HG03103 (cell line): ENCODE measurements at regions not wholly inside any gene's neighbourhood (a gene's known extent, or its start where the extent isn't known, plus 50 kb on each side); places are given as distances from the start of the nearest gene placed in this dataset.
"Not testable (repeated sequence)": the region's sequence is repeated elsewhere in the genome, so short reads cannot be mapped to it uniquely, and the experiment has no call there.

ENCODE experiments used
- ATAC-seq: cut with Tn5 transposase; IDR thresholded peaks from one replicate; pipeline ENCODE4 v1.9.1; 2021; ENCODE audit warnings: low read depth; ENCODE audit not compliant: unreplicated experiment

DNA sequence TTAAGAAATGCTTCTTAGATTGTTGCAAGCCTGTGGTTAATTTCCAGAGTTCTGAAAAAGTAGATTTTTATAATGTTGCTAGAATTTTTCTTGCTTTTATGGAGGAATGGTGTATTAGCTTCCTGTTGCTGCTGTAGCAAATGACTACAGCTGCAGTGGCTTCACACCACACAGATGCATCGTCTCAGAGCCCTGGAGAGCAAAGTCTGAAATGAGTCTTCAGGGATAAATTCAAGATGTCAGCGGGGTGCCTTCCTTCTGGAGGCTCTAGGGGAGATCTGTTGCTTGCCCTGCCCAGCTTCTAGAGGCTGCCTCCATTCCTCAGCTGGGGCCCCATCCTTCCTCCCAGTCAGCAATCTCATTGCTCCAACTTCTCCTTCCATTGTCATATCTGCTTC, 187.8 kb downstream of the ZNF516 start:
- ATAC-seq = no peak

DNA sequence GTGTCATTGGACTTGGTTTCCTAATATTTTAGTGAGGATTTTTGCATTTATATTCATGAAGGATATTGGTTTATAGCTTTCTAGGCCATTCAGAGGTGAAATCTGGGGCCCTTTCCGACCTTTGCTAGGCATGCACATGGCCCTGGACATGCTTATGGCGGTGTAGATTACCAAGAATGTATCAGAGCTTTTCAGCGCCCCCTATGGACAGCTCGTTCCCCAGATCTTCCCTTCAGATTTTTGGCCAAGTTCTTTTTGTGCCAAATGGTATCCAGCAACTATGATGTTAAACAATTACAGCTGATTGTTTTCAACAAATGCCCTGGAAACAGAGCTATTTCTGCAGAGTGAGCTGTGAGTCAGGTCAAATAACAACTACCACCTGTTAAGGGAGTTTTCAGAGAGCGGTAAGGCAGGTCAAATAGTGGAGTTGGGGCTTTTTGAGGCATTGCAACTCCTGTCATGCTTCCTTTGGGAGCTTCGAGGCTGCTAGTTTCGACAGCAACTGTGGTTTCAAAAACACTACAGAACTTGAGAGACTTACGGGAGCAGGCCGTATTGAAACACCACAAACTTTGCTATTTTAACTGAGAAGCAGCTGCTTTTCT, 188.3 kb downstream of the ZNF516 start:
- ATAC-seq = no peak

DNA sequence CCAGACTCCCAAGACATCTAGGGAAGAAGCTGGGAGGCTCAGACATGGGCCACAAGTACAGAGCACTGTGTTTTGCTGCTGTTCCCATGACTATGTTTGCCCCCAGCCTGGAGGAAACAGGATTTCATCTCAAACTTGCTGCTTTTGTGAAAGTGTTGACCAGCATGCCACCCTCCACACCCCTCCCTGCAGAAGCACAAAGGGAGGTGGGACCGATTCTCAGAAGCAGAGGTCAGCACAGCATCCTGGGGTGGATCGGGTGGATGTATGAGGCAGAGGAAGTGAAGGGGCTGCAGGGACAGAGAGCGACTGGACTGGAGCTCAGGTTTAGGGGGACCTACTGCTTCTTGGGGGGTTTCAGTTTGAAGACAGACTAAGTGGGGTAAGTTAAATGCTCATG, 209.2 kb downstream of the ZNF516 start:
- ATAC-seq = no peak

DNA sequence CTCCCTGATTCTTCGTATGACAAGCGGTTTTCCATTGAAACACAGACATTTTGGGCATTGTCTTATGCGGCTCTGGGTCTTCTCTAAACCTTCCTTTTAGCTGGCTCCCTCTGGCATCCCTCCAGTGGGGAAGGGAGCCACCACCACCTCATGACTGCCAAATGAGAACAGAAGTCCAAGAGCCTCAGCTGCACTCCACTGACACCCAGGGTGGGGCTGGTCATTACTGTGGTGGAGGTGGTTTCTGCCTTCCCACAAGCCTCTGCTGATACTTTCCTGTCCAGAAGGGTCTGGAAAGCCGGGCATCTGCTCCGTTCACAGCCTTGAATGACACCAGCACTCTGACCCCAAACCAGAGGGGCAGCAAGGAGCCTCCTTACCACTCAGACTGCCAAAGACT, 213.5 kb downstream of the ZNF516 start:
- ATAC-seq = no peak

DNA sequence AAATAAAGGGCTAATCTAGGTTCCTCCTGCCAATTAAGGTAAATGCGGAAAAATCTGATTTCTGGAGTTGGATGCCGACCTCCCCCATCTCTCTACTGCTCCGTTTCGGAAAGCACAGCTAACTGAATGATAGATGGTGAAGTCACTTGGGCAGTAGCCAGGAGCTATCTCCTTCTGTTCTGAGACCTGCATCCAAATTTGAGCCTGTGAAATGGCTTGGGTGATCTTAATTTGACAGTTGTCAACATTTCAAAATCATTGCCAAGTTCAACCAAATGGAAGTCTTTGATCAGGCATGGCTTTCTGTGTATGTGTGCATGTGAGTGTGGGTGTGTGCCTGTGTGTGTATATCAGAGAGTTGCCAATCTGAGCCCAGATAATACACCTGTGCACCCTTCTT, 217.2 kb downstream of the ZNF516 start:
- ATAC-seq = no peak

DNA sequence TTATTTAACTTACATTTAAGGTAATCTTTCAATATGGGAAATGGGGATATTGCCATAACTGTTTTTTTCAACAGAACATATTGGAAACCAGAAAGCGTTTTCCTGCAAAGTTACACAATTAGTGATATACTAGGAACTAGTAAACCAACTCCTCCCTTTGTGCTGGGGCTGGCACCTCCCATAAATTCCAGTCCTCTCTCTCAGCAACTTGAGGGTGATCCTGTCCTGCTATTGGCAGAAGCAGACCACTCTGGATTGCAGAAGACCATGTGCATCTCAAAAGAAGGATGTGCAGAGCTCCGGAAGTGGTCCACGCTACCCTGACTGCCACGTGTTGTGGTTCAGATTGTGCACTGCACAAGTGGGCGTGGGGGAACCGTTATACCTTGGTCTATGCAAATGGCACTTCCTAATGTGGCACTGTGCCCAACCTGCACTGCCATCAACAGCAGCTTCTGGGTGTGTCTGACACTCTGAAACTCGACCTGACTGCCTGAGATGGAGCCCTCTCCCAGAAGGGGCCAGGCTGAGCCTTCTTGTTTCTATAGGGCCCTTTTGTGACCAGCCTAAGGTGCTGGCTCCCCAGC, 219.2 kb downstream of the ZNF516 start:
- no peak for ATAC-seq

DNA sequence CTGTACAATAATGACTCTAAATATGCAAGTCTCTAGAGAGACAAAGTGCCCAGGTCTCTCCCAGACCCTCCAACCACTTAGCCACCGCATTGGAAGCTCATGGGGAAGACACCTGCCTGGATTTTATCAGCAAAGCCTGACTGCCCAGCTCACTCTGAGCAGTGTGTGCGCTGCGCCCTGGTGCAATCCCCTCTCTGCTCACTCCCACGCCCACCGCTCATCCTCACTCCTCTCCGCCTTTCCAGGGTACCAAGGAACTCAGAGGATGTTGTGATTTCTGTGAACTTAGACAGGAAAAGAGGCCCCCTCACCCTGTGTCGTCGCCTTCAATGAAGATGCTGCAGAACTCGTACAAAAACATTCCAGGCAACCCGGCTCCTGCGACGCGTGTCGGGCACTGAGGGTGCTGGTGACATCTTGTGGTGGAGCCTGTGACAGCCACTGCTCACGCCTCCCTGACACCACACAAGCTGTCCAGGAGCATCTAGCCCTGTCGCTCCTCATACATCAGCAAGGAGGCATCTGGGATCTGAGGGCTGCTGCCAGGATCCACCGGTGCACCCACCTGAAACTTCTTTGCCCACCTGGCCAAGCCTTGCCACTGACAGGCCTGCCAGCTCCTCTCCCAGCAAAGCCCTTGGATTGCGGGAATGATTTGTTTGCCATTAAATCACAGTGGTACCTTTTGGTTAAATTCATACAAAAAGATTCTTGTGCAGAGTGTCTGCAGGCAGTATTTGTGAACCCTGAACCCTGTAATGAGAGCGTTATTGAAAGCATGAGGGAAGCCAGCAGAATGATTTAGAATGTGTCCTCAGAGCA, 220.4 kb downstream of the ZNF516 start:
- ATAC-seq = no peak

DNA sequence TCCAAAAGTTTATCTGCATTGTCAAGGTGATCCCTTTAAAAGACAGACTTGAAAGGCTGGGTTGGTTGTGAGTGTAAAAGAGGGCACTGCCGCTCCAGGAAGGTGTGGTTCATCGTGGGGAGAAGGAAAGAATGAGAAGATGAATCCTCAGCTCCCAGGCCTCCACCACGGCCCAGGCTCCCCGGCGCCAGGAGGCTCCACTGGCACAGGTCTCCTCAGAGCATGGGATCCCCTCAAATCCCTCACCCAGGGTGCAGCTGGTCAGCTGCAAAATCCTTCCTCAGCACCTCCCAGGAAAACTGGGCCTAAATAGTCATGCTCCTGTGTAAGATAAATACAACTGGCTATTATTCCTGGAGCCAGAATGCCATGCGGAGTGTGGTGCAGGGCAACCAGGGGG, 221.1 kb downstream of the ZNF516 start:
- no peak for ATAC-seq

DNA sequence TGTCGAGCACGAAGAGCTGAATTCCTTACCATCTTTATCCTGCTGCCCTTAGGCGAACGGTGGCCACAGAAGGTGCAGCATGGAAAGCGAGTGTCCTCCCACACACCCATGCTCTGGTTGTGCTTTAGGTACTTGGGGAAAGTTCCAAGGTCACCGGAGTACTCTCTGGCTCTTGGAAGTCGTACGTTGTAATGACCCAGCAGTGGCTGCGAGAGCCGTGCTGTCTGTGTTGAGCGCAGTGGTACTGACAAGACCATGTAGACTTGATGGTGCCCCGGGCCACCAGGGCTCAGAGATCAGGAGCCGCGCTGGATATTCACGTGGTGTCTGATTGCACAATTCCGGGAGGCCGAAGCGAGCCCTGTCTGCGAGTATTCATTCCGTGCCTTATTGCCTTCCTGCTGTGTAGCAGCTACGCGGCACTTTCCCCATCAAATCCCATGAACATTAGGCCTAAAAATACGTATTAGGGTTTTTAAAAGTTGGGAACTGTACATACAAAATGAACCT, 222.0 kb downstream of the ZNF516 start:
- ATAC-seq = no peak

DNA sequence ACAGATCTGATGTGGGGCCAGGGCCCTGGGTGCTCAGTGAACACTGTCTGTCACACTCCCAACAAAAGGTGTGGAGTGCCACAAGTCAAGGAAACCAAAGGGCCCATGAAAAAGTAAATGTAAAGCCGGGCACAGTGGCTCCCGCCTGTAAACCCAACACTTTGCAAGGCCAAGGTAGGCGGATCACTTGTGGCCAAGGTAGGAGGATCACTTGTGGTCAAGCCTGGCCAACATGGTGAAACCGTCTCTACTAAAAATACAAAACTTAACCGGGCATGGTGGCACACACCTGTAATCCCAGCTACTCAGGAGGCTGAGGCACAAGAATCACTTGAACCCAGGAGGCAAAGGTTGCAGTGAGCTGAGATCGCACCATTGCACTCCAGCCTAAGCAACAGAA, 227.6 kb downstream of the ZNF516 start:
- ATAC-seq = not testable (repeated sequence)

DNA sequence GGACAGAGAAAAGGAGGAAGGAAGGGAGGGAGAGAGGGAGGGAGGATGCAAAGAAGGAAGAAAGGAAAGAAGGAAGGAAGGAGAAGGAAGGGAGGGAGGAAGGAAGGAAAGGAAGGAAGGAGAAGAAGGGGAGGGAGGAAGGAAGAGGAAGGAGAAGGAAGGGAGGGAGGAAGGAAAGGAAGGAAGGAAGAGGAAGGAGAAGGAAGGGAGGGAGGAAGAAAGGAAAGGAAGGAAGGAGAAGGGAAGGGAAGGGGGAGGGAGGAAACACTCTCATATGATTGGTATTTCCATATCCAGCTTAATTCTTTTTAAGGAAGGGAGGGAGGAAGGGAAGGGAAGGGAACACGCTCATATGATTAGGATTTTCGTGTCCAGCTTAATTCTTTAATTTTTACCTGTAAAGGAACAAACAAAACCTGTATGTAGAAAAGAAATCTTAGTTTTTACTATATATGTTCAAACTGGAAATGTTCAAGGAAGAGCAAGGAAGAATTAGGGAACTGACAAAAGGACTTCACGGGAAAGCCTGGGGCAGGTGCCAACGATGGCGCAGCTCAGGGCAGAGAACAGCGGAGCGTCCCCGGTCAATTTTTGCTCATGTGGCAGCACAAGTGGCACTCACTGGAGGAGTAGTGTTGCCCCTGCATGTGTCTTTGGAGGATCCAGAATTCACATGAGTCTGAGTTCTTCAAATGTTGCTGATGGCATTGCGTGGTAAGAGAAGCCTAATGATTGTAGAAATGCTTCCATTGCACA, 228.6 kb downstream of the ZNF516 start:
- no peak for ATAC-seq

DNA sequence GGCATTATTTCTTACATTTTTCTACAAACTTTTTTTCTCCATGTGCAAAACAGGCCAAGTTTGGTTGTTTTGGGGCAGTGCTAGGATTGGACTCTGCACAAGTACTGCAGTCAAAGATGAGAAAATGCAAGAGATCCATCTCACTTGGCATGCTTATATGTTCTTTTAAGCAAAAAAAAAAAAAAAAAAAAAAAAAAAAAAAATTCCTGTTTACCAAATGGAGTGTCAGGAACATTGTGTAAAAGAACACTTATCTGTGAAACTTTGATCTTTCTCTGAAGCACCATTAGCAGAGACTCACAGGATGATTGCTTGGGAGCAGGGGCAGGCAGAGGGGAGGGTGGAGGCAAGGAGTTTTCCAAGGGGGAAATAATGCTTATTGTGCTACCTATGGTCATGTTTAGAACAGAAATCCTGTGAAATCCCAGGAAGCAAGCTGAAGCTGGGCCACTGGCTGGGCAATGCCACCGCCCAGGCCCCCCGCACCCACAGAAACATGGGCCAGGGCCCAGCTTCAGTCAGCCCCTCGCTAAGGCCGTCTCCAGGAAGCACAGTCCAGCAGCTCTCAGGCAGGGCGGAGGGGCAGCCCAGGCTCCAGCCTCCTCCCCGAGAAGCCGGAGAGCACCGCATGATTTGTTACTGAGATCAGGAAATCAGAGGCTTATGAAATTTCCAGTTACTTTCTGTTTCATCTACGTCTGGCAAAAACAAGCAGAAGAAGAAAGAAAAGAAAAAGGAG, 229.4 kb downstream of the ZNF516 start:
- ATAC-seq = no peak

DNA sequence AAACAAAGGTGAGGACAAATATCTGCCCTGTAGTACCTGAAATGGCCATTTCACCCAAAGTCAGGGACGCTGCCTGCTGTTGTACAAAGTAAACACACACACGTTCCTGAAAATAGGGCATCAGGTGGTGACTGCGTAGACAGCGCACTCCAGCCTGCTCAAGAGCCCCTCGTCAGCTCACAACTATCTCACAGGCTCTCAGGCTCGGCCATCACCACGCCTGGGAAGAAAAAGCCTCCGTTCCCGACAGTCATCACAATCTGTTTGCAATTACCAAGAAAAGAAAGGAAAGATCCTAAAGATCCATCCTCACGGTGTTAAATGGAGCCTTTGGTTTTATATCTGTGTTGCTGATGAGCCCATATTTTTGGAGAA, 230.2 kb downstream of the ZNF516 start:
- ATAC-seq = no peak

DNA sequence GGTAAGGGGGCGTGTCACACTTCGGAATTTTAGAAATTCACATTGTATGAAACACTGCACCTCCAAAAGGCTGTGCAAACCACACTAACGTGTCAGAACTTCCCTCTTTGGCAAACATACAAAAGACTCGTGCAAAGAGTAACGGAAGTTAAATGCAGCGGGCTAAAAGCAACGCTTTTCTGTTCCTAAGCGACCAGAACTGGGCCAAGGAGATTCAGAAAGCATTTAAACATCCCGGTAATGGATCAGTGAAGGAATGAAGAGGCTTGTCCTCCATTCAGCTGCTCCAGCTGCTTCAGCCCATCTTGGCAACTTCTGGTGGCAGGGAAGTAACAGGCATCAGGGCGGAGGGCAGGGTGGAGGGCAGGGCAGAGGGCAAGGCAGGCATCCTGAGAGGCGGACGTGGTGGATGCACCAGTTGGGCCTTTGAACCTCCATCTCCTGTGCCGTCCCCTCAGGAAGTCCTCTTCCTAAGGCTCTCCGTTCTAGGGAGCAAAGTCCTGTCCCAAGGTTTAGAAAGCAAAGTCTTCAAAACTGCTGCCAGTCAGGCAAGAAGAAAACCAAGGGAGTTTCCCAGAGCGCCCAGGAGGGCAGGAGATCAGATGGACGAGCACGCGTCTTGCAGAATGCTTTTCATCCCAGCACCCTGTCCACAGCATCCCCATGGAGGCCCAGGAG, 230.7 kb downstream of the ZNF516 start:
- no peak for ATAC-seq

DNA sequence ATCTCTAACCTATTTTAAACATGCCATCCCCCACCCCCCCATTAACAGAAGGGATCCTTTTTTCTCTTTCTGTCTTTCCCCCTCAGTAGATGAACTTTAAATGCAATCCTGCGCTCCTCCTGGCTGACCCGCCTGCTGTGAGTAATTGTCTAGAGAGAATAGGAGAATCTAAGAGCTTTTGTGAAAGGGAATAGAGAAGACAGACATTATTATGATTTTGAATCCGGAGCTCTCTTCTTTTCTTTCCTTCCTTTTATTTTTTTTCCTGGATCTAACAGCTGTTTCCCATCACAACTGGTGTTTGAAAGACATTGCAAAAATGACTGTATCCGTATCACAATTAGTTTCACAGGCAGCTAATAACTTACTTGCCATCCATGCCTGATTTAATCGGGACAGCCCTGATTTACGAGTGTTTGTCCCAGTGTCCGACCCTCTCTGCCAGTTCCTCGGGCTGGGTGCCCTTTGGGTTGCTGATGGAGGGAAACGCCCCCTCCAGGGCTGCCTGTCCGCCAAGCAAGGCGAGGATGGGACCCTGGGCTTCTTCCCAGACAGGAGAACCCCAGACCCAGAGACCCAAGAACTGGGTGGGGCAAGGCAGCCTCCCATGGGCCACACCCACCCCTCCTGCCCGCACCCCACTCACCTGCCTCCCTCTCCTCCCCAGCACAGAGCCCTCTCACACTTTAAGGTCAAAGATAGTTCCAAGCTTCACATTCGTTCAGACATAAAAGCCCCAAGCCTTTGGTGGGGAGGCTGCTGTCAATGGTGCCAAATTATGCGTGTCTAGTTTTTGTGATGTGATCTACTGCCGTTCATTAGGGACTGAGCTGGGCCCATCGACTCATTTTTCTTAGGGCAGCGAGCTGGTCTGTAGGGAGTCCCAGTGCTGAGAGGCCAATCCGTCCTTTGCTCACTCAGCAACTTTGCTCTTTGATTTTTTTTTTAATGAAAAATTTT, 231.7 kb downstream of the ZNF516 start:
- no peak for ATAC-seq

DNA sequence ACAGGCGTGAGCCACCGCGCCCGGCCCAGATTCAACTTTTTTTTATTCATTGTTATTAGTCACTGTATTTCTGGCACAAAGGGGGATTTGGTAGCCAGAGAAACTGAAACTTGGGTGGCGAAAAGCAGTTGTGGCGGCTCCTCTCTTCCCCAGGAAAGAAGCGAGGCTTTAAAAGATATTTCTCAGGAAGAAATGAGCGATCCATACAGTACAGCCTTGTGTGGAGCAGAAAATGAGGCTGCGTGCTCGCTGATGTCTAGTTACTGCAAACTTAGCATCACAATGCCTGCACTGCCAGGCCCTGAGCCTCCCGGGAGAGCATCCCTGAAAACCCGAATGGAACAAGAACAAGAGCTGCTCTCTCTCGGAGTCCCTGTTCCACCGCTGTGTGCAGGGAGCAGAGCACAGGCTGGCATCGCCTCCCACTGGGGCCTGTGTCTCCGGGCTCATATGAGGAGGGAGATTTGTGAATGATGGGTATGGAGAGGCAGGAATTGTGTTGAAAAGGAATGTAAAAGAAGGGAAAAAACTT, 234.0 kb downstream of the ZNF516 start:
- ATAC-seq = no peak

DNA sequence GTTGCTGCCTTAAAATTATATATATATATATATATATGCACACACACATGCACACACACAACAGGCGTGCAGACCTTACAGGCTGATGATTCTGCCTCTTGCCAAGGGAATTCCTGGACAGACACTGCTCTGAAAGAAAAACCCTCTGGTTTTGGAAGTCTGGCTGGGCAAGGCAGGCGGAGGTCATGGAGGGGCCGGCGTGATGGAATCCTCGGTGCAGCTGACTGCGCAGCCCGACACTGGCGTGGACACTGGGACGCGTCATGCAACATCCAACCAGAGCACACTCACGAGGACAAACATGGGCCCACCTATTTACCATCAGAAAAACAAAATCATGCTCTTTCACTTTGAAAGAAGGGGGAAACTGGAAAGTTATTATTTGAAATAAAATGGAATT, 235.3 kb downstream of the ZNF516 start:
- ATAC-seq = no peak

DNA sequence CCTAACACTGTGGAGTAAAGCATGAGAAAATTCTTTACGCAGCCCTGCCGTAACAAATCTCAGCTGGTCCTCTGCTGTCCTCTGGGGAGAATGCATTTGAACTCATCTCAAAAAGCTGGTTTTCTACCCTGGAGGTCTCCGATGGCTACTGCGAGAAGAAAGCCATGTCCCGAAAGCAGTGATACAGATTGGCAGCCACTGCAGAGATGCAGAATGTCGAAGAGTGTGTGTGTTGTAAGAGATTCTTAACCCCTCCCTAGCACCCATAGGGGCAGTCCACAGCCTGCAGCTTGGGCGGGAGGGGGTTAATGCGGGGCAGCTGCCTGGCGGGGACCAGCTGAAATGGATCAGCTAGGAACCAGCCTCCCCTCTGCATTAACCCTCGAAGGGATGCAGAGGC, 235.9 kb downstream of the ZNF516 start:
- no peak for ATAC-seq

DNA sequence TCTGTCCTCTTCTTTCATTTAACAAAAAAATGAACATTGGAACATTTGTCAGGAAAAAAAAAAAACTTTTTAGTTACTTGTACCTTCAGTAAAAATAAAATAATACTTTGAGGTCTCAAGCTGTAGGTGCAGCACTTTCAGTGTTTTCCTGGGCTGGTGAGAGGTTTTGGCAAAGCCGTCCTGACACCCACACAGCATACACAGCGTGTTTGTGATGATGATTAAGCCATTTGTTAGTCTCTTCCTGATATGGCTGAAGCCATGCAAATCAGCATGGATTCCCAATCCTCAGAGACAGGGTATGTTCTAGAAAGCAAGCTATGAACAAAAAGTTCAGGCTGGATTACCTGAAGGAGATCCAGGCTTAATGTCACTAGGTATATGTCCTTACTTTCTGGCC, 236.8 kb downstream of the ZNF516 start:
- no peak for ATAC-seq
